A673 (cell line): ENCODE measurements at regions not wholly inside any gene's neighbourhood (a gene's known extent, or its start where the extent isn't known, plus 50 kb on each side); places are given as distances from the start of the nearest gene placed in this dataset.

Experiments
- BruUV-seq: library from RNA; stranded (reverse); fragments of 400-500 nt; replicated peaks from 2 replicates; lab custom pipeline; 2021; lab: Mats Ljungman, UMichigan
- CTCF ChIA-PET: fragments of 300-600 bp; sonication (Branson Sonifier 250); formaldehyde crosslinking; loops from one replicate; lab custom pipeline; 2022; ENCODE audit warnings: antibody characterized with exemption; lab: Charles Lee
- POLR2A ChIA-PET: fragments of 300-600 bp; sonication (Branson Sonifier 250); formaldehyde crosslinking; loops from one replicate; lab custom pipeline; 2022; ENCODE audit warnings: antibody characterized with exemption; ENCODE audit not compliant: low non-redundant PET; lab: Charles Lee
- DNase-seq: peaks from one replicate; pipeline ENCODE4 v3.0.0-alpha.2; 2015; ENCODE audit warnings: low spot score
- H3K27ac ChIP-seq: fragments of 200-600 bp; sonication (generic); 2 replicates; pipeline ENCODE4 v1.5.1; 2016; ENCODE audit warnings: mixed run types, low read depth, mild to moderate bottlenecking, mixed read lengths, antibody characterized with exemption, low read length; ENCODE audit not compliant: poor library complexity, severe bottlenecking
- H3K27me3 ChIP-seq: fragments of 200-600 bp; sonication (generic); replicated peaks from 2 replicates; pipeline ENCODE4 v1.6.1; 2017; ENCODE audit warnings: mixed run types, low read depth, mild to moderate bottlenecking, mixed read lengths, antibody characterized with exemption, low read length; ENCODE audit not compliant: insufficient read depth, poor library complexity
- H3K36me3 ChIP-seq: fragments of 200-600 bp; sonication (generic); 2 replicates; pipeline ENCODE4 v1.6.1; 2016; ENCODE audit warnings: mixed run types, mild to moderate bottlenecking, mixed read lengths, antibody characterized with exemption, low read length; ENCODE audit not compliant: insufficient read depth, poor library complexity, severe bottlenecking
- H3K4me1 ChIP-seq: fragments of 200-600 bp; sonication (generic); 2 replicates; pipeline ENCODE4 v1.6.1; 2017; ENCODE audit warnings: mixed run types, mild to moderate bottlenecking, mixed read lengths, antibody characterized with exemption, low read length; ENCODE audit not compliant: insufficient read depth, poor library complexity, severe bottlenecking
- H3K4me3 ChIP-seq: fragments of 200-600 bp; sonication (generic); 2 replicates; pipeline ENCODE4 v1.5.1; 2016; ENCODE audit warnings: low read depth, mixed run types, mild to moderate bottlenecking, mixed read lengths, low read length; ENCODE audit not compliant: poor library complexity, severe bottlenecking
- H3K9me3 ChIP-seq: fragments of 200-600 bp; sonication (generic); 2 replicates; pipeline ENCODE4 v1.6.1; 2016; ENCODE audit warnings: mixed run types, low read depth, mild to moderate bottlenecking, mixed read lengths, antibody characterized with exemption, low read length; ENCODE audit not compliant: poor library complexity, severe bottlenecking
- CTCF ChIP-seq: fragments of 300-800, 200-600 bp; sonication (generic); conservative IDR thresholded peaks from 2 replicates; pipeline ENCODE4 v1.5.1; 2017; ENCODE audit warnings: low read depth, mild to moderate bottlenecking, antibody characterized with exemption, low read length, moderate library complexity, mixed read lengths
- EZH2 ChIP-seq: fragments of 200-600 bp; sonication (generic); IDR thresholded peaks from 2 replicates; pipeline ENCODE4 v1.6.1; 2017; ENCODE audit warnings: borderline replicate concordance, low read depth, mild to moderate bottlenecking, mixed read lengths, antibody characterized with exemption, low read length; ENCODE audit not compliant: poor library complexity, severe bottlenecking
- intact Hi-C: fragments of 100-400 bp; cut with micrococcal nuclease; formaldehyde crosslinking; loops from one replicate; pipeline ENCODE4 v1.10.0; 2022; ENCODE audit not compliant: unreplicated experiment

- no TSS peak for BruUV-seq
- no peaks in the 10 kb centered on the region for H3K4me1 ChIP-seq
- ChIA-PET CTCF (no interaction called here), POLR2A (no interaction called here)
- no peak overlapping the region for H3K4me3 ChIP-seq
- H3K36me3 ChIP-seq, result no peaks in the 10 kb centered on the region
- no peak for TF ChIP-seq EZH2
- no peak for TF ChIP-seq CTCF
- H3K27me3 ChIP-seq, result no peaks in the 10 kb centered on the region
- intact Hi-C loops, result no loop called here
- no peak for DNase-seq
- no peaks in the 10 kb centered on the region for H3K9me3 ChIP-seq
- H3K27ac ChIP-seq, result no peak overlapping the region
Measured at GRCh38 chr4:149927514-149927913, 111.9 kb upstream of the IQCM start.

GRCh38 chr4:149928507-149928906 is 112.9 kb upstream of the IQCM start:
- Histone ChIP-seq H3K9me3 (no peaks in the 10 kb centered on the region), H3K27ac (no peak overlapping the region), H3K36me3 (no peaks in the 10 kb centered on the region), H3K4me3 (no peak overlapping the region), H3K27me3 (no peaks in the 10 kb centered on the region), H3K4me1 (no peaks in the 10 kb centered on the region)
- DNase-seq, result no peak
- intact Hi-C loops, result no loop called here
- ChIA-PET CTCF (no interaction called here), POLR2A (no interaction called here)
- TF ChIP-seq CTCF, result no peak
- no peak for TF ChIP-seq EZH2
- no TSS peak for BruUV-seq

- no peak for DNase-seq
- Histone ChIP-seq H3K4me3 (no peak overlapping the region), H3K36me3 (no peaks in the 10 kb centered on the region), H3K4me1 (peaks cover 5% of the 10 kb centered on the region), H3K27me3 (no peaks in the 10 kb centered on the region), H3K27ac (no peak overlapping the region), H3K9me3 (no peaks in the 10 kb centered on the region)
- POLR2A ChIA-PET, result no interaction called here
- no TSS peak for BruUV-seq
- TF ChIP-seq EZH2, result no peak
- no peak for TF ChIP-seq CTCF
- CTCF ChIA-PET, result no interaction called here
- intact Hi-C loops, result no loop called here
Measured at GRCh38 chr4:149931431-149931830, 115.8 kb upstream of the IQCM start.
